PFSK-1 (cell line): ENCODE measurements at regions not wholly inside any gene's neighbourhood (a gene's known extent, or its start where the extent isn't known, plus 50 kb on each side); places are given as distances from the start of the nearest gene placed in this dataset.

Experiments
- FOXP2 ChIP-seq: optimal IDR thresholded peaks from 2 replicates; pipeline ENCODE3; 2011; ENCODE audit warnings: borderline replicate concordance, control low read depth, inconsistent platforms; ENCODE audit not compliant: insufficient read depth; ENCODE audit errors: extremely low read length, extremely low read depth
- POLR2AphosphoS5 ChIP-seq: IDR thresholded peaks from 2 replicates; pipeline ENCODE4 v1.6.1; 2012; ENCODE audit warnings: low read depth, mild to moderate bottlenecking, control low read depth, low read length, moderate library complexity
- SIN3A ChIP-seq: IDR thresholded peaks from 2 replicates; pipeline ENCODE4 v1.6.1; 2012; ENCODE audit warnings: mild to moderate bottlenecking, low read length, moderate library complexity, borderline replicate concordance; ENCODE audit not compliant: insufficient read depth
- TAF1 ChIP-seq: IDR thresholded peaks from 2 replicates; pipeline ENCODE4 v1.6.1; 2012; ENCODE audit warnings: low read length, control low read depth, borderline replicate concordance; ENCODE audit not compliant: insufficient read depth

GRCh38 chr3:31297726-31298298 lies 234.9 kb upstream of the STT3B start:
- TF ChIP-seq TAF1 (no peak), POLR2AphosphoS5 (no peak), FOXP2 (no peak), SIN3A (no peak)
